Memory B cell (primary cell): ENCODE measurements at regions not wholly inside any gene's neighbourhood (a gene's known extent, or its start where the extent isn't known, plus 50 kb on each side); places are given as distances from the start of the nearest gene placed in this dataset.
A peak's percentile ranks its signal among the peaks of the same experiment; 100 is the strongest.
"Not testable (repeated sequence)": the region's sequence is repeated elsewhere in the genome, so short reads cannot be mapped to it uniquely, and the experiment has no call there.

ENCODE experiments used
- ATAC-seq: fragments of 150-1000 bp; cut with Tn5 transposase; 2 replicates; pipeline ENCODE4 v1.10.0; 2021; ENCODE audit warnings: low read depth, mild to moderate bottlenecking, moderate library complexity
- DNase-seq, 2 donors: peaks; one replicate each; pipeline ENCODE4 v3.0.0; 2022; ENCODE audit warnings: low spot score in 2 of 2
- H3K27ac Mint-ChIP-seq: one replicate; pipeline ENCODE4 v1.8.0; 2022; ENCODE audit warnings: mild to moderate bottlenecking, moderate library complexity, mixed read lengths
- H3K27me3 Mint-ChIP-seq: one replicate; pipeline ENCODE4 v1.8.0; 2022; ENCODE audit warnings: mixed read lengths
- H3K36me3 Mint-ChIP-seq: one replicate; pipeline ENCODE4 v1.8.0; 2022; ENCODE audit warnings: mild to moderate bottlenecking, mixed read lengths
- H3K4me1 Mint-ChIP-seq: one replicate; pipeline ENCODE4 v1.8.0; 2022; ENCODE audit warnings: mixed read lengths
- H3K4me3 Mint-ChIP-seq: one replicate; pipeline ENCODE4 v1.8.0; 2022; ENCODE audit warnings: mild to moderate bottlenecking, moderate library complexity, mixed read lengths
- H3K9me3 Mint-ChIP-seq: one replicate; pipeline ENCODE4 v1.8.0; 2022; ENCODE audit warnings: mixed read lengths

DNA sequence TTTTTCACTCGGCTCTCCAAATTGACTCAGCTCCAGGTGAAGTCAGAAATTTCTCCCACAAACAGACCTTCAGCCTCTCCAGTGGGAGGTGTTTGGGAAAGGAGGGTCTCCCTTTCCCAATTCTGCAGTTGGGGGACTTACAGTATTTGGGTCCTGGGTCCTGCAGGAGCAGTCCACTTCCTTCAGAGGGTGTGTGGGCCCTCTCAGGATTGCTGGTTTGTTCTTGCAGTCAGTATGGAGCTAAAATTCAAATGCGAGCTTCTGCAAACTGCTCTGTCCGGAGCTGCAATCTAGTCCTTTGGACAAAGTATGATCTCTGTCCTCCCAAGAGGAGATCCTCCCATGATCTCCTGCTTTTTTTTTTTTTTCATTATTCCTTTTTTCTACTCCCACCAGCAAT, 87.9 kb upstream of the MSTN start:
- ATAC-seq (no peak), DNase-seq (no peak)
- H3K36me3 Mint-ChIP-seq, result no peaks in the 10 kb centered on the region
- no peaks in the 10 kb centered on the region for H3K27me3 Mint-ChIP-seq
- no peaks in the 10 kb centered on the region for H3K4me1 Mint-ChIP-seq
- no peak overlapping the region for H3K27ac Mint-ChIP-seq
- no peak overlapping the region for H3K4me3 Mint-ChIP-seq
- peaks cover 9% of the 10 kb centered on the region for H3K9me3 Mint-ChIP-seq

DNA sequence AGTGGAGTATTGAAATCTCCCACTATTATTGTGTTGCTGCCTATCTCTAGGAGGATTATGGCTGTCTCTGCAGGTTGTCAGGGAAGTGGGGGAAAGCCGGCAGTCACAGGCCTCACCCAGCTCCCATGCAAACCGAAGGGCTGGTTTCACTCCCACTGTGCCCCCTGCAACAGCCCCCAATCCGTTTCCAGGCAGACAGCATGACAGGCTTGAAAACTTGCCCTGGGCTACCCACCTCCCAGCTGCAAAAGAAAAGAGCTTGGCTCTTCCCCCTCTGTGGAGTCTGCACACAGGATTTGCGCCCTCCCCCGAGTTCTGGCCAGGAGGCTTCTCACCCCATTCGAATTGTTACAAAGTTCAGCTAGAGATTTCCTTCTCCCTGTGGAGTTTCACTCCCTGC, 87.4 kb upstream of the MSTN start:
- no peak for DNase-seq
- H3K27ac Mint-ChIP-seq, result no peak overlapping the region
- H3K9me3 Mint-ChIP-seq, result peaks cover 9% of the 10 kb centered on the region
- H3K36me3 Mint-ChIP-seq, result no peaks in the 10 kb centered on the region
- no peak overlapping the region for H3K4me3 Mint-ChIP-seq
- ATAC-seq, result no peak
- H3K4me1 Mint-ChIP-seq, result no peaks in the 10 kb centered on the region
- no peaks in the 10 kb centered on the region for H3K27me3 Mint-ChIP-seq

DNA sequence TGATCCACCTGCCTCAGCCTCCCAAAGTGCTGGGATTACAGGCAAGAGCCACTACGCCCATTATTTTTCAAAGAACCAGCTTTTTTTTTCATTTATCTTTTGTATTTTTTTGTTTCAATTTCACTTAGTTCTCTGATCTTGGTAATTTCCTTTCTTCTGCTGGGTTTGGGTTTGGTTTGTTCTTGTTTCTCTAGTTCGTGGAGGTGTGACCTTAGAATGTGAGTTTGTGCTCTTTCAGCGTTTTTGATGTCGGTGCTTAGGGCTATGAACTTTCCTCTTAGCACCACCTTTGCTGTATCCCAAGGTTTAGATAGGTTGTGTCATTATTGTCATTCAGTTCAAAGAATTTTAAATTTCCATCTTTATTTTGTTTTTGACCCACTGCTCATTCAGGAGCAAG, 86.7 kb upstream of the MSTN start:
- Mint-ChIP-seq H3K27me3 (no peaks in the 10 kb centered on the region), H3K9me3 (peaks cover 9% of the 10 kb centered on the region), H3K4me3 (no peak overlapping the region), H3K36me3 (no peaks in the 10 kb centered on the region), H3K4me1 (no peaks in the 10 kb centered on the region), H3K27ac (no peak overlapping the region)
- DNase-seq, result no peak
- no peak for ATAC-seq

DNA sequence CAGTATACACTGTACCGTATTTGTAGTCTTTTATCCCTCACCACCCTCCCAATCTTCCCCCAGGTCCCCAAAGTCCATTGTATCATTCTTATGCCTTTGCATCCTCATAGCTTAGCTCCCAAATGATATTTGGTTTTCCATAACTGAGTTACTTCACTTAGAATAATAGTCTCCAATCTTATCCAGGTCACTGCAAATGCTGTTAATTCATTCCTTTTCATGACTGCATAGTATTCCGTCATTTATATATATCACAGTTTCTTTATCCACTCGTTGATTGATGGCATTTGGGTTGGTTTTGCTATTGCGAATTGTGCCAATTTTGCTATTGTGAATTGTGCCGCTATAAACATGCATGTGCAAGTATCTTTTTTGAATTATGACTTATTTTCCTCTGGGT, 83.6 kb upstream of the MSTN start:
- not testable (repeated sequence) for H3K36me3 Mint-ChIP-seq, H3K27me3 Mint-ChIP-seq, ATAC-seq

DNA sequence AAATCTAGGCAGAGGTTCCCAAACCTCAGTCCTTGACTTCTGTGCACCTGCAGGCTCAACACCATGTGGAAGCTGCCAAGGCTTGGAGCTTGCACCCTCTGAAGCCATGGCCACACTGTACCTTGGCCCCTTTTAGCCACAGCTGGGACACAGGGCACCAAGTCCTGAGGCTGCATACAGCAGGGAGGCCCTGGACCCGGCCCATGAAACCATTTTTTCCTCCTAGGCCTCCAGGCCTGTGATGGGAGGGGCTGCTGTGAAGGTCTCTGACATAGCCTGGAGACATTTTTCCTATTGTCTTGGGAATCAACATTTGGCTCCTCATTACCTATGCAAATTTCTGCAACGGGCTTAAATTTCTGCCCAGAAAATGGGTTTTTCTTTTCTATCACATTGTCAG, 77.9 kb upstream of the MSTN start:
- DNase-seq, H3K27me3 Mint-ChIP-seq, ATAC-seq, H3K4me1 Mint-ChIP-seq, H3K36me3 Mint-ChIP-seq, H3K27ac Mint-ChIP-seq, H3K4me3 Mint-ChIP-seq: not testable (repeated sequence)
- peaks cover 19% of the 10 kb centered on the region for H3K9me3 Mint-ChIP-seq

More for the DNA sequence above, 83.6 kb upstream of the MSTN start:
- H3K27ac Mint-ChIP-seq, H3K4me3 Mint-ChIP-seq, H3K4me1 Mint-ChIP-seq, DNase-seq: not testable (repeated sequence)
- H3K9me3 Mint-ChIP-seq, result peaks cover 12% of the 10 kb centered on the region

DNA sequence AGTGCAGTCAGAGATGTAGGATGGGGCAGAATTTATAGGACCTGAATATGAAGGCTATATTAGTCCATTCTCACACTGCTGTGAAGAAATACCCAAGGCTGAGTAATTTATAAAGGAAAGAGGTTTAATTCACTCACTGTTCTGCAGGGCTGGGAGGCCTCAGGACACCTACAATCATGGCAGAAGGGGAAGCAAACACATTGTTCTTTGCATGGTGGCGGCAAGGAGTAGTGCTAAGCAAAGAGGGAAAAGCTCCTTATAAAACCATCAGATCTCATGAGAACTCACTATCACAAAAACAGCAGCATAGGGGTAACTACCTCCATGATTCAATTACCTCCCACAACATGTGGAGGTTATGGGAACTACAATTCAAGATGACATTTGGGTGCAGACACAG, 76.8 kb upstream of the MSTN start:
- ATAC-seq (no peak), DNase-seq (no peak)
- Mint-ChIP-seq H3K27ac (no peak overlapping the region), H3K36me3 (peaks cover 8% of the 10 kb centered on the region), H3K9me3 (peaks cover 19% of the 10 kb centered on the region), H3K4me3 (no peak overlapping the region), H3K27me3 (no peaks in the 10 kb centered on the region), H3K4me1 (no peaks in the 10 kb centered on the region)

DNA sequence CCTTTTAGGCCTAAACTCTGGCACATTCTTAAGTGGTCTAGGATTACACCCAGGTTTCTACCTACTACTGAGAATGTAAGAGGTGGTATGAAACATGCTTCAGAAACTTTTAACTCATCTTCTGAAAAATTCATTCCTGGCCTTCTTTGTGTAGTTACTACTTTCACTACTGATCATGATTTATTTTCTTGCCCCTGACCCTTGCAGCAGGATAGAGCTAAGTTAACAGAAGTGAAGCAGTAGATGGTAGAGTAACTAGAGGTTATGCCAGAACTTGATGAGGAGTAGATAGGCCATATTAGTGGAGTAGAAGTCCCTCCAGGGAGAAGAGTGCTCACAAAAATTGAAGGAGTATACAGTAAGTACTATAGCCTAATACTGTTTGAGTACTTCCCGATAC, 75.5 kb upstream of the MSTN start:
- Mint-ChIP-seq H3K27ac (no peak overlapping the region), H3K4me3 (no peak overlapping the region), H3K27me3 (no peaks in the 10 kb centered on the region), H3K9me3 (peaks cover 19% of the 10 kb centered on the region), H3K4me1 (no peaks in the 10 kb centered on the region), H3K36me3 (peaks cover 8% of the 10 kb centered on the region)
- DNase-seq, result no peak
- no peak for ATAC-seq

DNA sequence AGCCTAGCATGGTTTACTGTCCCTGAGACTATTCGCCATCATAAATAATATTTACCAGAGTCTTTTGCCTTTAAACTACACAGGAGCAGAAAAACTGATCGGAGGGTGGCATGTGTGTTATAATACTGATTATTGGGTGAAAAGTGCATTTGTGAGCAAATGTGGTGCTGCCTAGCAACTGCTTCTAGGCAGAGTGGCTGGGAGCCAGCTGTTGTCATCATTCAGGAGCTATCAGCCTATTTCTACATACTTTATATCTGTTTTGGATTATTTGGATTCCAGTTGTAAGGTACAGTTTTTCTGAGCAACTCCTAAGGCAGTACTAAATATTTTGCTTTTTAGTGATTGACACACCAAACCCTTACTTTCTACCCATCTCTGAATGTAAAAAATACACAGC, 75.0 kb upstream of the MSTN start:
- DNase-seq (no peak), ATAC-seq (no peak)
- Mint-ChIP-seq H3K4me1 (no peaks in the 10 kb centered on the region), H3K9me3 (peaks cover 19% of the 10 kb centered on the region), H3K4me3 (no peak overlapping the region), H3K36me3 (peaks cover 8% of the 10 kb centered on the region), H3K27ac (no peak overlapping the region), H3K27me3 (no peaks in the 10 kb centered on the region)

DNA sequence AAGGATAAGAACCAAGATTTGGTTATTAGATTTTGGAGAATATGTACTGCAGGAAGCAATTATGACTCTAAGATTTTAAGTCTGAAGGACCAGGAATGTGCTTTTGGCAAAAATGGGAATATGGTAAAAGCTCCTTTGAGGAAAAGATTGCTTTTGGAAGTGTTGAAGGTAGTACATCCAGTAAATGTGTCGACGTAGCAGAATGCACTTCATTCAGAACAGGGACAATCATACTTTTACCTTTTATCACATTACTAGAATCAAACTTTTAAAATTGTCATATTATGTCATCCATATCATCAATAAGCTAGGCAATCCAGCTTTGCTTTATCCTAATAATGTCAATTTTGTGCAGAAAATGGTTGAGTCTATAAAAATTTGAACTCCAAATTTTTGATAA, 74.3 kb upstream of the MSTN start:
- Mint-ChIP-seq H3K27me3 (no peaks in the 10 kb centered on the region), H3K4me3 (no peak overlapping the region), H3K36me3 (peaks cover 8% of the 10 kb centered on the region), H3K27ac (no peak overlapping the region), H3K9me3 (peaks cover 19% of the 10 kb centered on the region), H3K4me1 (no peaks in the 10 kb centered on the region)
- no peak for ATAC-seq
- no peak for DNase-seq

DNA sequence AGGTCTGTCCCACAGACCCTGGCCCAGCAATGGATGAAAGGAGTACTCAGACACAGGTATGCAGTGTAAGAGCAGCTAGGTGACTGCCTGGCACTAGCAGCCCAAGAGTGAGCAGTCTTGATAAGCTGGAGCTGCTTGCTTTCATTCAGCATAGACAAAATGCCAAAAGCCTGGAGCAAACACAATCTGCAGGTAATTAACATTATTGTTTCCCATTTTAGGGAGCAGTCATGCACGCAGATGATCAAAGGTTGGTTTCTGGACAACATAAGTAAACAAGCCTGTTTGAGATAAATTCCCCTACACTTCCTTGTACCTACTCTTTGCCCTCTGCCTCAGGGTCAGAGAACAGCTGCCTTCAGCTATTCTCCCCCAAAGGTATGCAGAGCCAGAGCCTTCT, 73.7 kb upstream of the MSTN start:
- ATAC-seq (no peak), DNase-seq (no peak)
- Mint-ChIP-seq H3K27ac (no peak overlapping the region), H3K4me1 (no peaks in the 10 kb centered on the region), H3K27me3 (no peaks in the 10 kb centered on the region), H3K4me3 (no peak overlapping the region), H3K9me3 (peaks cover 17% of the 10 kb centered on the region), H3K36me3 (peaks cover 8% of the 10 kb centered on the region)

DNA sequence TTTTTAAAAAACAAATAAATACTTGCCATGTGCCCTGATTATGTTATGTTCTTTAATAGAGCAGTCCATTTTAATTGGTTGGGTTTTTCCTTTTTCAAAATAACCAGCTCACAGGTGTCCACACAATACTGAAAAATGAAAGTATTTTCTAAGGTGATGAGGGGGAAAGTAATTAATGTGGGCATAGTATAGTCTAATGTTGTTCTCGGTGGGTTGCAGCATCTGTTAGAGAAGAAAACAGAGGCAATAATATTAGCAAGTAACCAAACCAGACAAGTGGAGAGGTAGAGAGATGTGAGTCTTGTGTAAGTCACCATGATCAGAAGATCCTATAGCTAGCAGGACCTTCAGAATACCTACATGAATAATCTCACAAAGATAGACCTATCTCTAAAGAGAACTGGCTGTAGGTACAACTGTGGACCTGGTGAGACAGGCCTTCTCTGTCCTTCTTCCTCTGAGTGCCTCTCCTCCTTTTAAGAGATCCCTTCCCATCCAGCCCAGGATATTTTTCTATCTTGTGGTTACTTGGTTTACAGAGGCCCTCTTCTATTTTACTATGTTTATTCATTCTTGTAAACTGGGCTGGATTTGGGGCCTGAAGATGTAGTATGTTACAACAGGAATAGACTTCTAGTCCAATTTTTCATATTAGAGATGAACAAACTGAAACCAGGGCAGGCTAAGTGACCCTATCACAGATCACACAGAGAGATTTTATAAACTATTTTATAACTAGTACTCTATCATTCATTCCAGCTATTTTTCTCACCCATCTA, 67.1 kb upstream of the MSTN start:
- Mint-ChIP-seq H3K27ac (no peak overlapping the region), H3K4me1 (no peaks in the 10 kb centered on the region), H3K36me3 (peaks cover 1% of the 10 kb centered on the region), H3K27me3 (no peaks in the 10 kb centered on the region), H3K4me3 (no peak overlapping the region), H3K9me3 (no peaks in the 10 kb centered on the region)
- no peak for ATAC-seq
- DNase-seq, result no peak

DNA sequence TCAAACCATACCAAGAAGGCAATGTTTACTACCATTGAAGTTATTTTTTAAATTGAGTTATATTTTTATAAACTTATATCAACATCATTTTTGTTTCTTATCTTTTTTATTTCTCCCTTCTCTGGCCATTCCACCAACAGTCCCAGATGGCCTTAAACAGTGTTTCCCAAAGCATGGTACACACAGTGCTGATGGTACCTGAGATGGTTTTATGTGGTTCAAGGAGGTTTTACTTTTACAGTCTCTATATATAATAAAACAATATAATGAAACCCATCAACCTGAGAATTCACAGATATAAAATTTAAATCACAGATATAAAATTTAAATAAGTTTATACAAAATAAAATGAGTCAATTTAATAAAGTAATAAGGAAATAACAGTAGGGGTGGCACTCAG, 65.1 kb upstream of the MSTN start:
- H3K27ac Mint-ChIP-seq, result no peak overlapping the region
- H3K27me3 Mint-ChIP-seq, result no peaks in the 10 kb centered on the region

DNA sequence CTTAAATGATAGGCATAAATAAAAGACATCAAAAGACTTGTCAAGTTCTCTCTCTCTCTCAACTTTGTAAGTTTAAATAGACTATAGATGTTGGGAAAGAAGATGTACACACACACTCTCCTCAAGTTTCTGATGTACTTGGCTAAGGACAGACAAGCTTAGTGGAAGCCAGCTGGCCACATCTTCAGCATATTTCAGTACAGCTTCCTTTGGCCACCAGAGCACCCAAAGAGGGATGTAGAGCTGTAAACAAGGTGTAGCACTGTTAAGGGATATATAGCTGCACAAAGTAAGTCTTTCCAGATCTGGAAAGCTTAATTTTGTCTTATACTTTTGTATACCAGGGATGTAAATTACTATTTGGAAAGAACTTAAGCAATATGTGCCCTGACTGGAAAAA, 64.3 kb upstream of the MSTN start:
- H3K27ac Mint-ChIP-seq, result no peak overlapping the region
- DNase-seq, result no peak
- H3K4me3 Mint-ChIP-seq, result no peak overlapping the region
- no peaks in the 10 kb centered on the region for H3K9me3 Mint-ChIP-seq
- H3K36me3 Mint-ChIP-seq, result peaks cover 1% of the 10 kb centered on the region
- ATAC-seq, result no peak
- no peaks in the 10 kb centered on the region for H3K27me3 Mint-ChIP-seq
- peaks cover 3% of the 10 kb centered on the region for H3K4me1 Mint-ChIP-seq

More for the DNA sequence above, 65.1 kb upstream of the MSTN start:
- no peaks in the 10 kb centered on the region for H3K4me1 Mint-ChIP-seq
- ATAC-seq (no peak), DNase-seq (no peak)
- H3K9me3 Mint-ChIP-seq, result no peaks in the 10 kb centered on the region
- H3K4me3 Mint-ChIP-seq, result no peak overlapping the region
- peaks cover 1% of the 10 kb centered on the region for H3K36me3 Mint-ChIP-seq

DNA sequence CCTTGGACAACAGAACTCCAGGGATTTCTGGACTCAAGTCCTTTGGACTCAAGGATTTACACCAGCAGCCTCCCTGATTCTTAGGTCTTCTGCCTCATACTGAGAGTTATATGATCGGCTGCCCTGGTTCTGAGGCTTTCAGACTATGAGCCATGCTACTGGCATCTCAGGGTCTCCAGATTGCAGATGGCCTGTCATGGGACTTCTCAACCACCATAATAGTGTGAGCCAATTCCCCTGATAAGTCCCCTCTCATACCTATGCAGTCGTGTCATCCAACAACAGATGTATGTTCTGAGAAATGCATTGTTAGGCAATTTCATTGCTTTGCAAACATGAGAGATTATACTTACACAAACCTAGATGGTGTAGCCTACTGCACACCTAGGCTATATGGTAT, 61.4 kb upstream of the MSTN start:
- ATAC-seq, result no peak

DNA sequence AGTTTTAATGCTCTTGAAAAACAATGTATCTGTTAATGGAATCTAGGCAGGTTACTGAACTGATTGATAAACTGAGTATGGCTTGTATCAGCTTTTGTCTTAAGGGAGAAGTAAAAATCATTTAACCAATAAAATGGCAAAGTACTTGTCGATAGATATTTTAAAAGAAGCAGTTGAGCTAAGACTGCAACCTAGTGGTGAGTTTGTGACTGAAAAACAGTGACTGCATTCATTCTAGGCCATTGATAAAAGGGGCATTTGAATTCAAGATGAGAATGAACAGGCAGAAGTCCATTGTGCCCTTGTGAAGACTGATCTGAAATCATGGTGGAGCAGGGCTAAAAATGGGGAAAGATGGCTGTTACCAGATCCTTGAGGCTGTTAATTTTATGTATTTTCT, 59.4 kb upstream of the MSTN start:
- no peaks in the 10 kb centered on the region for H3K36me3 Mint-ChIP-seq
- ATAC-seq (peak; percentile 24), DNase-seq (no peak)
- peak overlapping the region; percentile 25 for H3K27ac Mint-ChIP-seq
- H3K4me3 Mint-ChIP-seq, result no peak overlapping the region
- H3K9me3 Mint-ChIP-seq, result no peaks in the 10 kb centered on the region
- no peaks in the 10 kb centered on the region for H3K27me3 Mint-ChIP-seq
- peaks cover 8% of the 10 kb centered on the region for H3K4me1 Mint-ChIP-seq

More for the DNA sequence above, 61.4 kb upstream of the MSTN start:
- Mint-ChIP-seq H3K4me3 (no peak overlapping the region), H3K36me3 (no peaks in the 10 kb centered on the region), H3K9me3 (no peaks in the 10 kb centered on the region), H3K4me1 (peaks cover 8% of the 10 kb centered on the region), H3K27me3 (no peaks in the 10 kb centered on the region), H3K27ac (no peak overlapping the region)
- DNase-seq, result no peak
